ENCODE measurements at regions not wholly inside any gene's neighbourhood (a gene's known extent, or its start where the extent isn't known, plus 50 kb on each side); places are given as distances from the start of the nearest gene placed in this dataset.

DNA sequence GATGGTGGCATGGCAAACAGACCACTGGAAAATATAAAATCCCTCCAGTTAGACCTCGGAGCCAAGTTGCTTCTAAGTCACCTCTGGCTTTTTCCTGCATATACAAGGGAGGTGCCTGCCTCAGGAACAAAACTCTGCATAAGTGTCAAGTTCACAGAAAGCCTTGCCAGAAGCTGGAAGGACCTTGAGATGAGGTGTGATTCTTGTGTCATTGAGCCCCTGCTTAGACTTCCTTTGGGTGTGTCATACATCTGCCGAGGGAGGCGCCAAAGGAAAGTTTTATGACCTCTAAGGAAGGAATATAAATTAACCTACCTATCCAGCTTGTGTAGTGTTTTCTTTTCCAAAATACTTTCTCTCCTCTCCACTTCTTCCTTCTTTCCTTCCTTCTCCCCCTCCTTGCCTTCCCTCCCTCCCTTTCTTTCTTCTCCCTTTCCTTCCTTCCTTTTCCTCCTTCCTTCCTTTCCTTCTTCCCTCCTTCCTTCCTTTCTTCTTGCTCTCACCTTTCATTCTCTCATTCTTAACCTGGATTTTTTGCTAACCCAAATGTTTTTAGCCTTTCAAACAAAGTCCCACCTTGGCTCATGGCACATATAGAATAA lies 75.2 kb downstream of the TRIL start:
- no peak for TF ChIP-seq EZH2 (IDR thresholded peaks at IDR 0.05; ENCODE audit: insufficient read depth, low read length)
- TF ChIP-seq, protein P1, sequence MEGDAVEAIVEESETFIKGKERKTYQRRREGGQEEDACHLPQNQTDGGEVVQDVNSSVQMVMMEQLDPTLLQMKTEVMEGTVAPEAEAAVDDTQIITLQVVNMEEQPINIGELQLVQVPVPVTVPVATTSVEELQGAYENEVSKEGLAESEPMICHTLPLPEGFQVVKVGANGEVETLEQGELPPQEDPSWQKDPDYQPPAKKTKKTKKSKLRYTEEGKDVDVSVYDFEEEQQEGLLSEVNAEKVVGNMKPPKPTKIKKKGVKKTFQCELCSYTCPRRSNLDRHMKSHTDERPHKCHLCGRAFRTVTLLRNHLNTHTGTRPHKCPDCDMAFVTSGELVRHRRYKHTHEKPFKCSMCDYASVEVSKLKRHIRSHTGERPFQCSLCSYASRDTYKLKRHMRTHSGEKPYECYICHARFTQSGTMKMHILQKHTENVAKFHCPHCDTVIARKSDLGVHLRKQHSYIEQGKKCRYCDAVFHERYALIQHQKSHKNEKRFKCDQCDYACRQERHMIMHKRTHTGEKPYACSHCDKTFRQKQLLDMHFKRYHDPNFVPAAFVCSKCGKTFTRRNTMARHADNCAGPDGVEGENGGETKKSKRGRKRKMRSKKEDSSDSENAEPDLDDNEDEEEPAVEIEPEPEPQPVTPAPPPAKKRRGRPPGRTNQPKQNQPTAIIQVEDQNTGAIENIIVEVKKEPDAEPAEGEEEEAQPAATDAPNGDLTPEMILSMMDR (IDR thresholded peaks at IDR 0.05; ENCODE audit: insufficient read depth, low read depth, low read length): no peak

Measured in astrocyte (in vitro differentiated cells and primary cell).